ENCODE measurements at regions not wholly inside any gene's neighbourhood (a gene's known extent, or its start where the extent isn't known, plus 50 kb on each side); places are given as distances from the start of the nearest gene placed in this dataset.

DNA sequence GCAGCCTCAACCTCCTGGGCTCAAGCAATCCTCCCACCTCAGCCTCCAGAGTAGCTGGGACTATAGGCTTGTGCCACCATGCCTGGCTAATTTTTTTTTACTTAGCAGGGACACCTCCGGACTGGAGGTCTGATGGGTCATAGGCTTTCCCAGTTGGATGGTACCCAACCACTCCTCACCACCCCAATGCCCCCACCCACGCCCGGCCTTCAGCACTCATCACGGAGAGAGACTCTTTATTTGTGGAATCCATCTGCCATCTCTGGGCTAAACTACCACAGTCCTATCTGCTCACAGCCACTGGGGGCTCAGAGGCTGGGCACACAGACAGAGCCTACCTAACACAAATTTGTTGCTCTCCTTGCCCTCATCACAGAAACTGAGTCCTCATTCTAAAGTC is 58.3 kb upstream of the STXBP1 start:
- peaks cover 42% of the 10 kb centered on the region for H3K36me3 ChIP-seq (ENCODE audit: control insufficient read depth, insufficient read depth, low read length)
- 94 to 97% methylated on average over 4 of the region's 4 CpGs for WGBS, 2 experiments (ENCODE audit: insufficient coverage in 2 of 2)
- H3K4me3 ChIP-seq (ENCODE audit: extremely low read depth, insufficient read depth, low read length, poor library complexity, severe bottlenecking): no peak overlapping the region

DNA sequence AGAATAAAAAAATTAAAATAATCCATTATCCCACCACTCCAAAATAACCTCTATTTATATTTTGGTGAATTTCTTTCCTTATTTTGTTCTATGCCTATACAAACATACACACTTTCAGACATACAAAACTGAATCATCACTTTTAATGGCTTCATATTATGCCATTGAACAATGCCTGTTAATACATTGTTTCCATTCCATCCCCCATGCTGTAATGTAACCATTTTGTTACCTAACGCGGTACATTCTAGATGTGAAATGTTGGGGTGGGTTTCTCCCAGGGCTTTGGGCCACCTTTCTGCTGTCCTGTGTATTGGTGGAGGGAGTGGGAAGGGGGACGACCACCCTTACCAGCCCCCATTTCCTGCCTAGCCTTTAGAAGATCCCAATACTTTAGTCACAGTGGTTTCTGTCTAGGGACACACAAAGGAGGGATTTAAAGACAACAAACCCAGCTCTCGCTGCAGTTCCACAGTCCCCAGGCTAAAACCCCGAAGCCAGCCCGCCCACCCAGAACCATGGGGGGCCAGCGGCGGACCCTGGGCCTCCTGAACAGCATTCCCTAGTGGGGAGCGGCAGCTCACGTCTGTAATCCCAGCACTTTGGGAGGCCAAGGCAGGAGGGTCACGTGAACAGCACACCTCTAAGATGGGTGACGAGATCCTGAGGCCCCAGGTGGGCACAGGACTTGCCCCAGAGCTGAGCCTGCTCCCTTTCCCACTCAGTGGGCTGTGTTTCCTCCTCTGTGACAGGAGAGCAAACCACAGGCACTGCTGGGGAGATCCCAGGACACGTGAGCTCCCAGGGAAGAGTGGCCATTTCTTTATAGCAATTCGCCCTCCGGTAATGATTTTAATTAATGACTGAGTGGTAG is 56.9 kb upstream of the STXBP1 start:
- Histone ChIP-seq H3K36me3 (ENCODE audit: control insufficient read depth, insufficient read depth, low read length) (peaks cover 53% of the 10 kb centered on the region), H3K9me3 (ENCODE audit: control insufficient read depth, low read length) (no peaks in the 10 kb centered on the region), H3K27ac (ENCODE audit: low read depth, low read length, severe bottlenecking) (peak overlapping the region; percentile 72), H3K4me1 (ENCODE audit: control insufficient read depth, insufficient read depth, low read length, poor library complexity, severe bottlenecking) (peaks cover 68% of the 10 kb centered on the region), H3K4me3 (ENCODE audit: extremely low read depth, insufficient read depth, low read length, poor library complexity, severe bottlenecking) (no peak overlapping the region)
- WGBS, 2 experiments (ENCODE audit: insufficient coverage in 2 of 2): 63 to 78% methylated on average over 7 to 13 of the region's 15 CpGs

More for the DNA sequence above, 58.3 kb upstream of the STXBP1 start:
- H3K9me3 ChIP-seq (ENCODE audit: control insufficient read depth, low read length): no peaks in the 10 kb centered on the region
- no peak overlapping the region for H3K27ac ChIP-seq (ENCODE audit: low read depth, low read length, severe bottlenecking)
- H3K4me1 ChIP-seq (ENCODE audit: control insufficient read depth, insufficient read depth, low read length, poor library complexity, severe bottlenecking): peaks cover 54% of the 10 kb centered on the region

GRCh38 chr9:127555840-127556820 is 55.9 kb upstream of the STXBP1 start:
- peaks cover 77% of the 10 kb centered on the region for H3K4me1 ChIP-seq (ENCODE audit: control insufficient read depth, insufficient read depth, low read length, poor library complexity, severe bottlenecking)
- no peaks in the 10 kb centered on the region for H3K9me3 ChIP-seq (ENCODE audit: control insufficient read depth, low read length)
- 65 to 69% methylated on average over 9 to 12 of the region's 13 CpGs for WGBS, 2 experiments (ENCODE audit: insufficient coverage in 2 of 2)
- H3K27ac ChIP-seq (ENCODE audit: low read depth, low read length, severe bottlenecking): peak overlapping the region; percentile 72
- no peak overlapping the region for H3K4me3 ChIP-seq (ENCODE audit: extremely low read depth, insufficient read depth, low read length, poor library complexity, severe bottlenecking)
- H3K36me3 ChIP-seq (ENCODE audit: control insufficient read depth, insufficient read depth, low read length): peaks cover 58% of the 10 kb centered on the region

DNA sequence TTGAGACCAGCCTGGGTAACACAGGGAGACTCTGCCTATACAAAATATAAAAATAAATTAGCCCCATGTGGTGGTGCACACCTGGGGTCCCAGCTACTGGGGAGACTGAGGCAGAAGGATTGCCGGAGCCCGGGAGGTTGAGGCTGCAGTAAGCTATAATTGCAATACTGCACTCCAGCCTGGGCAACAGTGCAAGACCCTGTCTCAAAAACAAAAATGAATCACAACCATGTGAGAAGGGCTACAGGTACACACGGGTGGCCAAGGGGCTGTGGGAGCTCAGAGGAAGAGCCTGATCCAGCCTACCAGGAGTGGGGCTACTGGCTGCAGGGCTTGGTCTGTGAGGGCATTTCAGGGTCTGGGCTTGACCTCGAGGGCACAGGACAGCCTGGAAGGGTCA is 55.2 kb upstream of the STXBP1 start:
- Histone ChIP-seq H3K9me3 (ENCODE audit: control insufficient read depth, low read length) (no peaks in the 10 kb centered on the region), H3K27ac (ENCODE audit: low read depth, low read length, severe bottlenecking) (peak overlapping the region; percentile 91), H3K36me3 (ENCODE audit: control insufficient read depth, insufficient read depth, low read length) (peaks cover 56% of the 10 kb centered on the region), H3K4me3 (ENCODE audit: extremely low read depth, insufficient read depth, low read length, poor library complexity, severe bottlenecking) (no peak overlapping the region), H3K4me1 (ENCODE audit: control insufficient read depth, insufficient read depth, low read length, poor library complexity, severe bottlenecking) (peaks cover 81% of the 10 kb centered on the region)
- WGBS, 2 experiments (ENCODE audit: insufficient coverage in 2 of 2): 96 to 97% methylated on average over 4 of the region's 4 CpGs

GRCh38 chr9:127557466-127557869 is 54.6 kb upstream of the STXBP1 start:
- Histone ChIP-seq H3K27ac (ENCODE audit: low read depth, low read length, severe bottlenecking) (peak overlapping the region; percentile 91), H3K4me1 (ENCODE audit: control insufficient read depth, insufficient read depth, low read length, poor library complexity, severe bottlenecking) (peaks cover 83% of the 10 kb centered on the region), H3K4me3 (ENCODE audit: extremely low read depth, insufficient read depth, low read length, poor library complexity, severe bottlenecking) (no peak overlapping the region), H3K9me3 (ENCODE audit: control insufficient read depth, low read length) (no peaks in the 10 kb centered on the region), H3K36me3 (ENCODE audit: control insufficient read depth, insufficient read depth, low read length) (peaks cover 50% of the 10 kb centered on the region)
- 18 to 33% methylated on average over 3 to 5 of the region's 5 CpGs for WGBS, 2 experiments (ENCODE audit: insufficient coverage in 2 of 2)

GRCh38 chr9:127557998-127558546 is 54.0 kb upstream of the STXBP1 start:
- H3K36me3 ChIP-seq (ENCODE audit: control insufficient read depth, insufficient read depth, low read length): peaks cover 51% of the 10 kb centered on the region
- H3K4me1 ChIP-seq (ENCODE audit: control insufficient read depth, insufficient read depth, low read length, poor library complexity, severe bottlenecking): peaks cover 88% of the 10 kb centered on the region
- no peak overlapping the region for H3K4me3 ChIP-seq (ENCODE audit: extremely low read depth, insufficient read depth, low read length, poor library complexity, severe bottlenecking)
- H3K27ac ChIP-seq (ENCODE audit: low read depth, low read length, severe bottlenecking): peak overlapping the region; percentile 91
- H3K9me3 ChIP-seq (ENCODE audit: control insufficient read depth, low read length): no peaks in the 10 kb centered on the region
- WGBS, 2 experiments (ENCODE audit: insufficient coverage in 2 of 2): 74 to 79% methylated on average over 4 to 5 of the region's 11 CpGs

DNA sequence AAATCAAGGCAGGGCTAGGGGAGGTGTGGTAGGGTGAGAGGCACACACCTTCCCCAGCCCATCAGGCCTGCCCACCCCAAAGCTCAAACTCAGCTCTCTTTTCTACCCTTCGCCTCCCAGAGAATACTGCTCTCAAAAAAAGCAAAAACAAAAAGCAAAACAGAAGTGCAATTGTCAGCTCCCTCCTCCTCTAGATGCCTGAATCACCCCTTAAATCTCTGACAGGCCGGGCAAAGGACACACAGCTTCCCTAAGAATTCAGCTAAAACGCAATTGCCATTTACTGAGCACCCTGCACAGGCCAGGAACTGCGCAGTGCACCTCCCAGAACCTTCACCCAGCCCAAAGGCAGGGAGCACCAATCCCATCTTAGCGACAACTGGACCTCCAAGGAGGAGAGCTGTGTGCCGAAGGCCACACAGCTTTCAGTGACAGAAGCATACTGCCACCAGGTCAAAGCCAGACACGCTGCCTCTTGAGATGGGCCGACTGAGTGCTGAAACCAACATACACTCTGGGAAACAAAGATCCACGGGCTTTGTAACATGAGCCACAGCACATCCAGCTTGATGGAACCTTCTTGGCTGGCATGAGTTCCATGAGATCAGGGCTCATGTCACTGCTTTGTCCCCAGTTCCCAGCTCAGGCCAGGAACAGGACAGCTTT is 53.4 kb upstream of the STXBP1 start:
- Histone ChIP-seq H3K4me1 (ENCODE audit: control insufficient read depth, insufficient read depth, low read length, poor library complexity, severe bottlenecking) (peaks cover 94% of the 10 kb centered on the region), H3K36me3 (ENCODE audit: control insufficient read depth, insufficient read depth, low read length) (peaks cover 57% of the 10 kb centered on the region), H3K27ac (ENCODE audit: low read depth, low read length, severe bottlenecking) (peak overlapping the region; percentile 91), H3K4me3 (ENCODE audit: extremely low read depth, insufficient read depth, low read length, poor library complexity, severe bottlenecking) (no peak overlapping the region), H3K9me3 (ENCODE audit: control insufficient read depth, low read length) (no peaks in the 10 kb centered on the region)
- 91 to 93% methylated on average over 9 of the region's 9 CpGs for WGBS, 2 experiments (ENCODE audit: insufficient coverage in 2 of 2)

- 86 to 91% methylated on average over 5 of the region's 5 CpGs for WGBS, 2 experiments (ENCODE audit: insufficient coverage in 2 of 2)
- H3K9me3 ChIP-seq (ENCODE audit: control insufficient read depth, low read length): no peaks in the 10 kb centered on the region
- peak overlapping the region; percentile 64 for H3K27ac ChIP-seq (ENCODE audit: low read depth, low read length, severe bottlenecking)
- H3K4me1 ChIP-seq (ENCODE audit: control insufficient read depth, insufficient read depth, low read length, poor library complexity, severe bottlenecking): peaks cover 96% of the 10 kb centered on the region
- H3K4me3 ChIP-seq (ENCODE audit: extremely low read depth, insufficient read depth, low read length, poor library complexity, severe bottlenecking): no peak overlapping the region
- H3K36me3 ChIP-seq (ENCODE audit: control insufficient read depth, insufficient read depth, low read length): peaks cover 58% of the 10 kb centered on the region
Measured at GRCh38 chr9:127559247-127559680, 52.8 kb upstream of the STXBP1 start.

GRCh38 chr9:127561491-127562278 is 50.4 kb upstream of the STXBP1 start:
- Histone ChIP-seq H3K4me1 (ENCODE audit: control insufficient read depth, insufficient read depth, low read length, poor library complexity, severe bottlenecking) (peaks cover 75% of the 10 kb centered on the region), H3K27ac (ENCODE audit: low read depth, low read length, severe bottlenecking) (peak overlapping the region; percentile 89)
- WGBS, 2 experiments (ENCODE audit: insufficient coverage in 2 of 2): 35 to 55% methylated on average over 7 to 14 of the region's 17 CpGs

More at GRCh38 chr9:127561491-127562278, 50.4 kb upstream of the STXBP1 start:
- peaks cover 66% of the 10 kb centered on the region for H3K36me3 ChIP-seq (ENCODE audit: control insufficient read depth, insufficient read depth, low read length)
- no peak overlapping the region for H3K4me3 ChIP-seq (ENCODE audit: extremely low read depth, insufficient read depth, low read length, poor library complexity, severe bottlenecking)
- H3K9me3 ChIP-seq (ENCODE audit: control insufficient read depth, low read length): no peaks in the 10 kb centered on the region
